ENCODE measurements at regions not wholly inside any gene's neighbourhood (a gene's known extent, or its start where the extent isn't known, plus 50 kb on each side); places are given as distances from the start of the nearest gene placed in this dataset.

DNA sequence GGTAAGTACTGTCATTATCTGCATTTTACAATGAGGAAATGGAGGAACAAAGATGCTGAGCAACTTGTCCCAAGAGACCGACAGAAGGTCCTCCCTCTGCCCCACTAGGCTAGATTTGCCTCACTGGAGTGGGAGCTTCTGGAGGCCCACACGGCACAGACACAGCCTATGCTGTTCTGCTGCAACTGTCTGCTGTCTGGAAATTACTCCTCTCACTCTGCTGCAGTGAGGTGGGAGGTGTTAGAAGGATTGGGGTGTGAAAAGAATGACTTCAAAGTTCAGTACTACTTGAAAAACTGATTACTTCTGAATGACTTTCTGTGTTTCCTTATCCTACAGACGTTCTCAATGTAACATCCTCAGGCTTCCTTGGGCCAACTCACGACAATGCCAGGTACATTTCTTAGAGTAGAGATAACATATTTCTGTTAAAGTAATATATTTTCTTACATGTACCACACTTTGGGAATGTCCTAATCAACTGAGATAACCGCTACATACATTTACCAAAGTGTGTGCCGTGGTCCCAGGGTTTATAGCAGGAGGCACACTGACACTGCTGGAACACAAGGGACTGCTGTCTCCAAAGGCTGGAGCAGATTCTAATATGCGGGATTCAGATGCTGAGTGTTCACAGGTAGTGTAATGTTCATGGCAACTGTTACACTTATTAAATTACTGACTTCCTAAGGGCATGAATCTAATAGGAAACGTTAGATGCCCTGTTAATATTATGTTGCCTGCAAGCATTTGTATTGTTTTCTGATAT is 53.5 kb upstream of the WASF3 start:
- Histone ChIP-seq H3K27me3 (no peaks in the 10 kb centered on the region), H3K36me3 (no peaks in the 10 kb centered on the region), H3K9me3 (no peaks in the 10 kb centered on the region), H3K4me3 (no peak overlapping the region), H3K4me1 (no peaks in the 10 kb centered on the region), H3K27ac (no peak overlapping the region)
- TF ChIP-seq CTCF (IDR thresholded peaks at IDR 0.05) (no peak), POLR2A (IDR thresholded peaks at IDR 0.05) (no peak)
- ATAC-seq = no peak
- no peak for DNase-seq
- intact Hi-C loops (cut with DNase I) = no loop called here
- WGBS (ENCODE audit: insufficient coverage, low coverage, low lambda C conversion rate, missing lambda C conversion rate) = 58% methylated on average over 8 of the region's 8 CpGs

Data from right lobe of liver (tissue), 6 donors.